IMR-90 (cell line): ENCODE measurements at regions not wholly inside any gene's neighbourhood (a gene's known extent, or its start where the extent isn't known, plus 50 kb on each side); places are given as distances from the start of the nearest gene placed in this dataset.

Source experiments
- ATAC-seq: fragments of 200-7000 bp; cut with Tn5 transposase; 2 replicates; pipeline ENCODE4 v1.9.1; 2020; ENCODE audit warnings: low read depth, mild to moderate bottlenecking, moderate library complexity
- BruUV-seq: library from RNA; stranded (reverse); fragments of 400-500 nt; replicated peaks from 2 replicates; lab custom pipeline; 2021; lab: Mats Ljungman, UMichigan
- CTCF ChIA-PET: fragments of 300-600 bp; formaldehyde crosslinking; extraction: SDS; loops from one replicate; lab custom pipeline; 2021; ENCODE audit warnings: antibody characterized with exemption; lab: Yijun Ruan, JAX
- POLR2A ChIA-PET: fragments of 300-600 bp; sonication (Branson Sonifier 250); formaldehyde crosslinking; loops from one replicate; lab custom pipeline; 2022; ENCODE audit warnings: antibody characterized with exemption; ENCODE audit not compliant: unreplicated experiment; lab: Charles Lee
- DNase-seq: peaks from one replicate; pipeline ENCODE4 v3.0.0; 2013
- H2AFZ ChIP-seq: replicated peaks from 2 replicates; pipeline ENCODE3; 2013; ENCODE audit warnings: low read length, mild to moderate bottlenecking; ENCODE audit not compliant: poor library complexity
- H2AK5ac ChIP-seq: 2 replicates; pipeline ENCODE4 v1.6.1; 2013; ENCODE audit warnings: low read depth, low read length, inconsistent platforms
- H2AK9ac ChIP-seq: replicated peaks from 2 replicates; pipeline ENCODE3; 2013; ENCODE audit warnings: mild to moderate bottlenecking, low read depth, low read length, moderate library complexity; ENCODE audit not compliant: poor library complexity
- H2BK120ac ChIP-seq: 2 replicates; pipeline ENCODE4 v1.6.1; 2013; ENCODE audit warnings: low read depth, low read length, inconsistent platforms
- H2BK15ac ChIP-seq: 3 replicates; pipeline ENCODE4 v1.6.1; 2013; ENCODE audit warnings: low read depth, low read length, inconsistent platforms
- H2BK20ac ChIP-seq: 2 replicates; pipeline ENCODE4 v1.6.1; 2013; ENCODE audit warnings: low read depth, mild to moderate bottlenecking, inconsistent platforms, low read length, moderate library complexity
- H2BK5ac ChIP-seq: 2 replicates; pipeline ENCODE4 v1.6.1; 2013; ENCODE audit warnings: mild to moderate bottlenecking, low read depth, low read length, inconsistent platforms; ENCODE audit not compliant: poor library complexity, severe bottlenecking
- H3K14ac ChIP-seq: replicated peaks from 2 replicates; pipeline ENCODE4 v1.6.1; 2013; ENCODE audit warnings: low read depth, low read length, inconsistent platforms
- H3K18ac ChIP-seq: 2 replicates; pipeline ENCODE4 v1.6.1; 2013; ENCODE audit warnings: low read depth, low read length, control low read depth
- H3K23ac ChIP-seq: 2 replicates; pipeline ENCODE4 v1.6.1; 2013; ENCODE audit warnings: low read depth, low read length, inconsistent platforms
- H3K27ac ChIP-seq: 2 replicates; pipeline ENCODE4 v1.5.1; 2013; ENCODE audit warnings: mild to moderate bottlenecking, control low read depth, low read length; ENCODE audit not compliant: insufficient read depth
- H3K27me3 ChIP-seq: 2 replicates; pipeline ENCODE4 v1.6.1; 2013; ENCODE audit warnings: low read length; ENCODE audit not compliant: control insufficient read depth, insufficient read depth
- H3K36me3 ChIP-seq: 2 replicates; pipeline ENCODE4 v1.6.1; 2013; ENCODE audit warnings: low read length, mixed read lengths; ENCODE audit not compliant: control insufficient read depth, insufficient read depth
- H3K4ac ChIP-seq: 2 replicates; pipeline ENCODE4 v1.6.1; 2013; ENCODE audit warnings: low read depth, low read length, inconsistent platforms
- H3K4me1 ChIP-seq: 2 replicates; pipeline ENCODE4 v1.6.1; 2013; ENCODE audit warnings: low read length, mixed read lengths; ENCODE audit not compliant: control insufficient read depth, insufficient read depth
- H3K4me2 ChIP-seq: 2 replicates; pipeline ENCODE4 v1.6.1; 2013; ENCODE audit warnings: low read depth, mild to moderate bottlenecking, control low read depth, low read length, moderate library complexity
- H3K4me3 ChIP-seq: 2 replicates; pipeline ENCODE4 v1.5.1; 2013; ENCODE audit warnings: low read depth, mild to moderate bottlenecking, control low read depth, low read length, moderate library complexity; ENCODE audit not compliant: insufficient read depth
- H3K56ac ChIP-seq: 2 replicates; pipeline ENCODE4 v1.6.1; 2013; ENCODE audit warnings: low read length, inconsistent platforms; ENCODE audit not compliant: insufficient read depth; ENCODE audit errors: extremely low read depth
- H3K79me1 ChIP-seq, 2 experiments: 2 replicates each; pipeline ENCODE4 v1.6.1; 2013; ENCODE audit warnings: low read length in 2 of 2, inconsistent platforms in 1 of 2, low read depth in 1 of 2
- H3K9ac ChIP-seq: 2 replicates; pipeline ENCODE4 v1.6.1; 2013; ENCODE audit warnings: low read depth, low read length, control low read depth
- H3K9me1 ChIP-seq: 2 replicates; pipeline ENCODE4 v1.6.1; 2013; ENCODE audit warnings: low read length, inconsistent platforms; ENCODE audit not compliant: insufficient read depth
- H3K9me3 ChIP-seq: 2 replicates; pipeline ENCODE4 v1.6.1; 2013; ENCODE audit warnings: low read length; ENCODE audit not compliant: control insufficient read depth, insufficient read depth
- H4K20me1 ChIP-seq: 2 replicates; pipeline ENCODE4 v1.6.1; 2013; ENCODE audit warnings: low read length, inconsistent platforms; ENCODE audit not compliant: insufficient read depth
- H4K5ac ChIP-seq: 2 replicates; pipeline ENCODE4 v1.6.1; 2013; ENCODE audit warnings: mild to moderate bottlenecking, low read depth, low read length, control low read depth
- H4K8ac ChIP-seq, 2 experiments: 2 replicates each; pipeline ENCODE4 v1.6.1; 2013; ENCODE audit warnings: low read depth in 2 of 2, low read length in 2 of 2, control low read depth in 1 of 2, inconsistent platforms in 1 of 2
- H4K91ac ChIP-seq: 2 replicates; pipeline ENCODE4 v1.6.1; 2013; ENCODE audit warnings: low read depth, low read length, inconsistent platforms; ENCODE audit not compliant: insufficient read depth
- BHLHE40 ChIP-seq: fragments of 150-350 bp; IDR thresholded peaks from 2 replicates; pipeline ENCODE4 v1.6.1; 2016; ENCODE audit warnings: mild to moderate bottlenecking, low read depth, low read length
- CEBPB ChIP-seq: IDR thresholded peaks from 2 replicates; pipeline ENCODE4 v1.6.1; 2012; ENCODE audit warnings: low read depth, low read length, improper control_type of control experiment
- CHD1 ChIP-seq: IDR thresholded peaks from 2 replicates; pipeline ENCODE4 v1.6.1; 2012; ENCODE audit warnings: low read depth, low read length, improper control_type of control experiment
- NFE2L2 ChIP-seq: fragments of 150-350 bp; IDR thresholded peaks from 2 replicates; pipeline ENCODE4 v1.6.1; 2016; ENCODE audit warnings: low read depth, mild to moderate bottlenecking, low read length
- RAD21 ChIP-seq: IDR thresholded peaks from 2 replicates; pipeline ENCODE4 v1.6.1; 2012; ENCODE audit warnings: low read length, improper control_type of control experiment
- RCOR1 ChIP-seq: IDR thresholded peaks from 2 replicates; pipeline ENCODE4 v1.6.1; 2012; ENCODE audit warnings: mild to moderate bottlenecking, low read length, improper control_type of control experiment; ENCODE audit not compliant: insufficient replicate concordance
- SMC3 ChIP-seq: fragments of 150-350 bp; IDR thresholded peaks from 2 replicates; pipeline ENCODE4 v1.6.1; 2016; ENCODE audit warnings: low read depth, mild to moderate bottlenecking, antibody characterized with exemption, low read length, moderate library complexity
- WGBS, 2 experiments: methylation state at CpG; one replicate each; pipeline versions ENCODE4 v1.1.5 to v1.1.7; 2013; ENCODE audit warnings: missing lambda C conversion rate in 2 of 2; ENCODE audit not compliant: insufficient read length in 1 of 2; ENCODE audit errors: extremely low coverage in 2 of 2; 5-methylcytosine and 5-hydroxymethylcytosine counted together
- dilution Hi-C: fragments of 300-500 bp; cut with HindIII; formaldehyde crosslinking; loops from one replicate; pipeline ENCODE4 v1.14.3; 2018; ENCODE audit warnings: low sequenced_read_pairs; ENCODE audit not compliant: unreplicated experiment
- in situ Hi-C: fragments of 300-500 bp; cut with MboI; formaldehyde crosslinking; loops from 3 replicates; pipeline ENCODE4 v1.14.3; 2019; ENCODE audit warnings: low sequenced_read_pairs, inconsistent platforms, mixed read lengths
- intact Hi-C: fragments of 100-400 bp; cut with micrococcal nuclease; formaldehyde crosslinking; loops from 2 replicates; pipeline ENCODE4 v1.10.0; 2022
- TF ChIP-seq, protein P1 (sequence below): conservative IDR thresholded peaks from 2 replicates; pipeline ENCODE4 v1.5.1; 2012; ENCODE audit warnings: mild to moderate bottlenecking, low read depth, low read length, improper control_type of control experiment
- TF ChIP-seq, protein P2 (sequence below): fragments of 150-350 bp; IDR thresholded peaks from 2 replicates; pipeline ENCODE4 v1.6.1; 2016; ENCODE audit warnings: low read depth, mild to moderate bottlenecking, low read length, moderate library complexity, borderline replicate concordance

DNA sequence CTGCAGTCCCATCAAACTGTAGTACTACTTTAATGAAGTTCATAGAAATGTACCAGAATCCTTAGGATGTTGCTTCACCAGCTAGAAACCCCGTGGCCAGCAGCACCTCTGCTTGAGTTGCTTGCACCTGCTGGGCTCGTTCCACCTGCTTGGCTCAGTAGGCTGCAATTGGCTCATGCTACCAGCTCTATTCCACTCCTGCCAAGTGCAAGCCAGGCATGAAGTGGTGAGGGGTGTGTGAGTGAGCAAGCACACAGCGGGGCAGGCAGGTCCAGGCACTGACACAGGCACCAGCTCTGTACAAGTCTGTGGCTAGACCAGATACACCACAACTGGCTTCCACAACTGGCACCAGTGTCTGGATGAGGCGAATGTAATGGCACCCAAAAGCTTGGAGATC is 209.9 kb downstream of the AMY1C start:
- ATAC-seq (no peak), DNase-seq (no peak)
- Histone ChIP-seq H3K56ac (no peak overlapping the region), H4K91ac (no peak overlapping the region), H3K4ac (no peak overlapping the region), H3K79me1 (no peaks in the 10 kb centered on the region), H3K4me1 (no peaks in the 10 kb centered on the region), H3K36me3 (no peaks in the 10 kb centered on the region), H3K23ac (no peak overlapping the region), H2BK5ac (no peak overlapping the region), H2AK9ac (no peak overlapping the region), H2AK5ac (no peak overlapping the region), H3K9me1 (no peaks in the 10 kb centered on the region), H3K4me2 (no peak overlapping the region), H2BK15ac (no peak overlapping the region), H2AFZ (no peak overlapping the region), H3K18ac (no peak overlapping the region), H2BK120ac (no peak overlapping the region), H3K9ac (no peak overlapping the region), H2BK20ac (no peak overlapping the region), H3K14ac (no peak overlapping the region), H4K20me1 (no peaks in the 10 kb centered on the region), H4K5ac (no peak overlapping the region), H3K27ac (no peak overlapping the region), H3K27me3 (no peaks in the 10 kb centered on the region), H4K8ac (no peak overlapping the region), H3K4me3 (no peak overlapping the region), H3K9me3 (peaks cover 14% of the 10 kb centered on the region)
- no TSS peak for BruUV-seq
- dilution Hi-C loops: no loop called here
- WGBS, 2 experiments: no CpG with 5 or more reads among the region's 4 CpGs
- intact Hi-C loops: no loop called here
- in situ Hi-C loops: no loop called here
- TF ChIP-seq SMC3 (no peak), RCOR1 (no peak), RAD21 (no peak), BHLHE40 (no peak), NFE2L2 (no peak), CEBPB (no peak), CHD1 (no peak)
- TF ChIP-seq, protein P1, sequence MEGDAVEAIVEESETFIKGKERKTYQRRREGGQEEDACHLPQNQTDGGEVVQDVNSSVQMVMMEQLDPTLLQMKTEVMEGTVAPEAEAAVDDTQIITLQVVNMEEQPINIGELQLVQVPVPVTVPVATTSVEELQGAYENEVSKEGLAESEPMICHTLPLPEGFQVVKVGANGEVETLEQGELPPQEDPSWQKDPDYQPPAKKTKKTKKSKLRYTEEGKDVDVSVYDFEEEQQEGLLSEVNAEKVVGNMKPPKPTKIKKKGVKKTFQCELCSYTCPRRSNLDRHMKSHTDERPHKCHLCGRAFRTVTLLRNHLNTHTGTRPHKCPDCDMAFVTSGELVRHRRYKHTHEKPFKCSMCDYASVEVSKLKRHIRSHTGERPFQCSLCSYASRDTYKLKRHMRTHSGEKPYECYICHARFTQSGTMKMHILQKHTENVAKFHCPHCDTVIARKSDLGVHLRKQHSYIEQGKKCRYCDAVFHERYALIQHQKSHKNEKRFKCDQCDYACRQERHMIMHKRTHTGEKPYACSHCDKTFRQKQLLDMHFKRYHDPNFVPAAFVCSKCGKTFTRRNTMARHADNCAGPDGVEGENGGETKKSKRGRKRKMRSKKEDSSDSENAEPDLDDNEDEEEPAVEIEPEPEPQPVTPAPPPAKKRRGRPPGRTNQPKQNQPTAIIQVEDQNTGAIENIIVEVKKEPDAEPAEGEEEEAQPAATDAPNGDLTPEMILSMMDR: no peak
- TF ChIP-seq, protein P2, sequence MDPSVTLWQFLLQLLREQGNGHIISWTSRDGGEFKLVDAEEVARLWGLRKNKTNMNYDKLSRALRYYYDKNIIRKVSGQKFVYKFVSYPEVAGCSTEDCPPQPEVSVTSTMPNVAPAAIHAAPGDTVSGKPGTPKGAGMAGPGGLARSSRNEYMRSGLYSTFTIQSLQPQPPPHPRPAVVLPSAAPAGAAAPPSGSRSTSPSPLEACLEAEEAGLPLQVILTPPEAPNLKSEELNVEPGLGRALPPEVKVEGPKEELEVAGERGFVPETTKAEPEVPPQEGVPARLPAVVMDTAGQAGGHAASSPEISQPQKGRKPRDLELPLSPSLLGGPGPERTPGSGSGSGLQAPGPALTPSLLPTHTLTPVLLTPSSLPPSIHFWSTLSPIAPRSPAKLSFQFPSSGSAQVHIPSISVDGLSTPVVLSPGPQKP: no peak
- CTCF ChIA-PET: no interaction called here
- POLR2A ChIA-PET: no interaction called here
